KMS-11 (cell line): ENCODE measurements at regions not wholly inside any gene's neighbourhood (a gene's known extent, or its start where the extent isn't known, plus 50 kb on each side); places are given as distances from the start of the nearest gene placed in this dataset.

ENCODE experiments used
- H2AFZ ChIP-seq: fragments of 200-600 bp; sonication (generic); 2 replicates; pipeline ENCODE4 v1.6.1; 2016; ENCODE audit warnings: antibody characterized with exemption, mixed run types, low read depth
- H3K27ac ChIP-seq: fragments of 200-600 bp; sonication (generic); 2 replicates; pipeline ENCODE4 v1.6.1; 2016; ENCODE audit warnings: mild to moderate bottlenecking, mixed run types
- H3K27me3 ChIP-seq: fragments of 200-600 bp; sonication (generic); 2 replicates; pipeline ENCODE4 v1.6.1; 2017; ENCODE audit warnings: mild to moderate bottlenecking, low read depth, mixed run types, moderate library complexity; ENCODE audit not compliant: insufficient read depth
- H3K36me3 ChIP-seq: fragments of 200-600 bp; sonication (generic); 2 replicates; pipeline ENCODE4 v1.6.1; 2017; ENCODE audit warnings: mild to moderate bottlenecking, mixed run types; ENCODE audit not compliant: insufficient read depth
- H3K4me1 ChIP-seq: fragments of 200-600 bp; sonication (generic); 2 replicates; pipeline ENCODE4 v1.6.1; 2016; ENCODE audit warnings: mild to moderate bottlenecking, low read depth, mixed run types; ENCODE audit not compliant: poor library complexity, severe bottlenecking
- H3K4me2 ChIP-seq: fragments of 200-600 bp; sonication (generic); 2 replicates; pipeline ENCODE4 v1.7.0; 2016; ENCODE audit warnings: mild to moderate bottlenecking, mixed run types
- H3K4me3 ChIP-seq: fragments of 200-600 bp; sonication (generic); IDR thresholded peaks from 2 replicates; pipeline ENCODE4 v1.6.1; 2017; ENCODE audit warnings: low read depth, low read length, mixed read lengths; ENCODE audit not compliant: insufficient read depth
- H3K79me2 ChIP-seq: fragments of 200-600 bp; sonication (generic); 2 replicates; pipeline ENCODE4 v1.6.1; 2016; ENCODE audit warnings: low read depth, mixed run types; ENCODE audit not compliant: insufficient read depth
- H3K9ac ChIP-seq: fragments of 200-600 bp; sonication (generic); 2 replicates; pipeline ENCODE4 v1.6.1; 2016; ENCODE audit warnings: mild to moderate bottlenecking, mixed run types
- H4K20me1 ChIP-seq: fragments of 200-600 bp; sonication (generic); 2 replicates; pipeline ENCODE4 v1.6.1; 2016; ENCODE audit warnings: mild to moderate bottlenecking, mixed run types; ENCODE audit not compliant: insufficient read depth
- TF ChIP-seq, protein P1 (sequence below): fragments of 200-600 bp; sonication (generic); conservative IDR thresholded peaks from 2 replicates; pipeline ENCODE4 v1.6.1; 2017; ENCODE audit warnings: low read depth, mild to moderate bottlenecking, antibody characterized with exemption, low read length, moderate library complexity, mixed read lengths

DNA sequence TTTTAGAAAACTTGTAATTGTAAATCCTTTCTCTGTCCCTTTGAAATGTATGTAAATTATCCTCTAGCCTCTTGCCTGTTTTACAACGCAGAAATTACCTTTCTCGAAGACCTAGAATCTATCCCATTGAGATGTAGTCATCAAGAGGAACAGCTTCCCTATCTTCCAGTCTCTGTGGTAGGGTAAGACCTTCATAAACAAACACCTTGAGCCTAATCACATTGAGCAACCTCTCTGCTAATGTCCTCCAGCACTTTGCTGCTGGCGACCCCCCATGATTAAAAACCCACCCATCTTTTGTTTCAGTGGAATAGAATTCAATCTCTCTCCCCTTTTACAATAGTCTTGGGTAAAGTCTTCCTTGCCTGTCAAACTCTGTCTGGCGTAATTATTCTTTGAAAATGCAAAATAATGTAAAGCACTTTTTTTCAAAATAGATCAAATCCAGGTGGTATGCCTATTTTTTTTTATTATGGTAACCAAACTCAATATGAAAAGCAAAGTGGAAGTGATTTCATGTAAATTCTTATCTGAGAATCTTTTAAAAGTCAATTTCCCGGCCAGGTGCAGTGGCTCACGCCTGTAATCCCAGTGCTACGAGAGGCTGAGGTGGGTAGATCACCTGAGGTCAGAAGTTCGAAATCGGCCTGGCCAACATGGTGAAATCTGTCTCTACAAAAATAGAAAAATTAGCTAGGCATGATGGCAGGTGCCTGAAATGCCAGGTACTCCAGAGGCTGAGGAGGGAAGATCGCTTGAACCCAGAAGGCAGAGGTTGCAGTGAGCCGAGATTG lies 237.9 kb downstream of the GRXCR1 start:
- H2AFZ ChIP-seq: no peak overlapping the region

DNA sequence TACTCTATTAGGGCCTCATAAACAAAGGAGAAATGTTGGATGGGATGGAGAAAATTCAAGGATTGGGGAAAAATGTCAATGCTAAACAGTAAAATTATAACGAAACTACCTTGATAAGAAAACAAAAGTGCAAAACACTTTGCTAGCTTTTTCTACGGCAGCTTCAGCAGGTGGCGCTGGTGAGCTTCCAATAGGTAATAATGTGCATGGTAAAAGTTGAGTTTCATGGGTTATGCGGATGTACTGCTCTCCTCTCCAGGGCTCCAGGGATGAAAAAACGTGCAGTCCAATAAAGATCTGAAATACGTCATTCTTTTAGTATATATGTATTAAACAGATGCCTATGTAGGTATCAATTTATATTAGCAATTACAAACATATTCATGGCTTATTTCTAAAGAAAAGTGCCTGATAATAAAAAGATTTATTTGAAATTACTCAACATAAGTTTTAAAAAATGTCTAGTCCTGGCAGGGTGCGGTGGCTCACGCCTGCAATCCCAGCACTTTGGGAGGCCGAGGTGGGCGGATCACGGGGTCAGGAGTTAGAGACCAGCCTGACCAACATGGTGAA lies 239.6 kb downstream of the GRXCR1 start:
- H3K36me3 ChIP-seq: no peaks in the 10 kb centered on the region
- H3K4me1 ChIP-seq: no peaks in the 10 kb centered on the region
- H3K4me3 ChIP-seq: no peak overlapping the region
- H4K20me1 ChIP-seq: no peaks in the 10 kb centered on the region
- no peaks in the 10 kb centered on the region for H3K27me3 ChIP-seq
- H3K9ac ChIP-seq: no peak overlapping the region
- TF ChIP-seq, protein P1, sequence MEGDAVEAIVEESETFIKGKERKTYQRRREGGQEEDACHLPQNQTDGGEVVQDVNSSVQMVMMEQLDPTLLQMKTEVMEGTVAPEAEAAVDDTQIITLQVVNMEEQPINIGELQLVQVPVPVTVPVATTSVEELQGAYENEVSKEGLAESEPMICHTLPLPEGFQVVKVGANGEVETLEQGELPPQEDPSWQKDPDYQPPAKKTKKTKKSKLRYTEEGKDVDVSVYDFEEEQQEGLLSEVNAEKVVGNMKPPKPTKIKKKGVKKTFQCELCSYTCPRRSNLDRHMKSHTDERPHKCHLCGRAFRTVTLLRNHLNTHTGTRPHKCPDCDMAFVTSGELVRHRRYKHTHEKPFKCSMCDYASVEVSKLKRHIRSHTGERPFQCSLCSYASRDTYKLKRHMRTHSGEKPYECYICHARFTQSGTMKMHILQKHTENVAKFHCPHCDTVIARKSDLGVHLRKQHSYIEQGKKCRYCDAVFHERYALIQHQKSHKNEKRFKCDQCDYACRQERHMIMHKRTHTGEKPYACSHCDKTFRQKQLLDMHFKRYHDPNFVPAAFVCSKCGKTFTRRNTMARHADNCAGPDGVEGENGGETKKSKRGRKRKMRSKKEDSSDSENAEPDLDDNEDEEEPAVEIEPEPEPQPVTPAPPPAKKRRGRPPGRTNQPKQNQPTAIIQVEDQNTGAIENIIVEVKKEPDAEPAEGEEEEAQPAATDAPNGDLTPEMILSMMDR: peak; percentile 79
- H3K27ac ChIP-seq: no peak overlapping the region
- peak overlapping the region; percentile 64 for H2AFZ ChIP-seq
- no peaks in the 10 kb centered on the region for H3K79me2 ChIP-seq
- peak overlapping the region; percentile 36 for H3K4me2 ChIP-seq

More for the DNA sequence above, 237.9 kb downstream of the GRXCR1 start:
- no peak overlapping the region for H3K4me2 ChIP-seq
- H3K27ac ChIP-seq: no peak overlapping the region
- no peaks in the 10 kb centered on the region for H3K27me3 ChIP-seq
- no peaks in the 10 kb centered on the region for H4K20me1 ChIP-seq
- H3K9ac ChIP-seq: no peak overlapping the region
- no peaks in the 10 kb centered on the region for H3K79me2 ChIP-seq
- TF ChIP-seq, protein P1: no peak
- no peaks in the 10 kb centered on the region for H3K4me1 ChIP-seq
- H3K4me3 ChIP-seq: no peak overlapping the region
- no peaks in the 10 kb centered on the region for H3K36me3 ChIP-seq

DNA sequence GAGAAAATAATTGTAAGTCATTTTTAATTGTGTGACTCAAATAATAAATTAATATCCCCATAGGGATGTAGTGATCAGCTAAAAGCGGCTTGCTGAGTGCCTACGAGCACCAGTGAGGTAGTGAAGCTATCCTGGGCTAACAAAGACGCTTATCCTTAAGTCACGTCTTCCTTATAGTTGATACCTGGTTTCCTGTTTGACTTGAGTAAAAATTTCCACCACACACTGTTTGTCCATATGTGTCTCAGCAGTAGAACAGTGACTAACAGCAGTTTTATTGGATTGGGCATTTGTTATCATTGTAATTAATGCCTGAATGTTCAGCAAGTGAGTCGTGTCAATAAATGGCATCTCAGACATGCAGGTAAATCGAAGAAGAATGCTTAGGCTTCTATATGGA lies 241.1 kb downstream of the GRXCR1 start:
- Histone ChIP-seq H3K27ac (no peak overlapping the region), H3K36me3 (no peaks in the 10 kb centered on the region), H2AFZ (no peak overlapping the region), H3K27me3 (no peaks in the 10 kb centered on the region), H3K79me2 (no peaks in the 10 kb centered on the region), H3K4me2 (no peak overlapping the region), H3K4me1 (no peaks in the 10 kb centered on the region), H3K4me3 (no peak overlapping the region), H4K20me1 (no peaks in the 10 kb centered on the region), H3K9ac (no peak overlapping the region)
- TF ChIP-seq, protein P1: no peak

DNA sequence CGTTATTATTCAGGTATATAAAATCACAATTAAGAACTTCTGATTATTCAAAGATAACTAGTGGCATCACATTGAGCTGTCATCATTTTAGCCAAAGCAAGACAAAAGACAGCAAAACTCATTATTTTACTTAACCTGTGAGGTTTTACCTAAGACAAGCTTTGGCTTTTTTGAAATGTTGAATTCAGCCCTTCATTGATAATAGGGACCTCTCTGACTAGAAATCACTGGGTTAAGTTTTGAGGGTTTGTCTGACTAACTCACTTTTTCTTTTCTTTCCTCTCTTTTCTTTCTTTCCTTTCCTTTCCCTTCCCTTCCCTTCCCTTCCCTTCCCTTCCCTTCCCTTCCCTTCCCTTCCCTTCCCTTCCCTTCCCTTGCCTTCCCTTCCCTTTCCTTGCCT lies 244.2 kb downstream of the GRXCR1 start:
- Histone ChIP-seq H3K27me3 (no peaks in the 10 kb centered on the region), H3K27ac (no peak overlapping the region), H3K36me3 (no peaks in the 10 kb centered on the region), H3K4me3 (no peak overlapping the region), H3K79me2 (no peaks in the 10 kb centered on the region), H3K4me2 (no peak overlapping the region), H2AFZ (no peak overlapping the region), H3K9ac (no peak overlapping the region), H4K20me1 (no peaks in the 10 kb centered on the region), H3K4me1 (no peaks in the 10 kb centered on the region)
- TF ChIP-seq, protein P1: no peak
